Endothelial cell of umbilical vein (primary cell): ENCODE measurements at regions not wholly inside any gene's neighbourhood (a gene's known extent, or its start where the extent isn't known, plus 50 kb on each side); places are given as distances from the start of the nearest gene placed in this dataset.
"Not testable (repeated sequence)": the region's sequence is repeated elsewhere in the genome, so short reads cannot be mapped to it uniquely, and the experiment has no call there.

ENCODE experiments used
- BruUV-seq: library from RNA; stranded (reverse); fragments of 400-500 nt; replicated peaks from 2 replicates; lab custom pipeline; 2021; lab: Mats Ljungman, UMichigan
- CTCF ChIA-PET: fragments of 300-600, 350-600 bp; sonication (Branson Sonifier 250); formaldehyde crosslinking; loops from one replicate; lab custom pipeline; 2021; ENCODE audit warnings: antibody characterized with exemption, inconsistent platforms; lab: Charles Lee
- POLR2A ChIA-PET: fragments of 300-600, 350-600 bp; sonication (Branson Sonifier 250); formaldehyde crosslinking; loops from one replicate; lab custom pipeline; 2021; ENCODE audit warnings: antibody characterized with exemption, inconsistent platforms; lab: Charles Lee
- DNase-seq: peaks from one replicate; pipeline ENCODE4 v3.0.0-alpha.2; 2011; ENCODE audit warnings: low read depth, low spot score
- FAIRE-seq: peaks from 2 replicates; lab custom pipeline; 2011; peaks lifted over from hg19 to GRCh38; lab: Jason Lieb, UNC
- H2AFZ ChIP-seq: 2 replicates; pipeline ENCODE4 v1.6.0; 2012; ENCODE audit warnings: low read depth, low read length, control low read depth, inconsistent platforms
- H3K27ac ChIP-seq: 2 replicates; pipeline ENCODE4 v1.5.1; 2011; ENCODE audit warnings: low read depth, mild to moderate bottlenecking, control low read depth, low read length, moderate library complexity; ENCODE audit not compliant: insufficient read depth
- H3K27me3 ChIP-seq, 2 experiments: 2 replicates each; pipeline versions ENCODE4 v1.6.0 to v1.6.1; 2011; ENCODE audit warnings: low read length in 2 of 2, mixed read lengths in 1 of 2; ENCODE audit not compliant: control insufficient read depth in 2 of 2, insufficient read depth in 2 of 2
- H3K36me3 ChIP-seq, 2 experiments: 2 replicates in 1 of 2; 3 replicates in 1 of 2; pipeline ENCODE4 v1.5.1; 2011; ENCODE audit warnings: low read length in 2 of 2, mild to moderate bottlenecking in 1 of 2, moderate library complexity in 1 of 2; ENCODE audit not compliant: control insufficient read depth in 2 of 2, insufficient read depth in 2 of 2; ENCODE audit errors: extremely low read depth in 1 of 2
- H3K4me1 ChIP-seq: 3 replicates; pipeline ENCODE4 v1.5.1; 2011; ENCODE audit warnings: mild to moderate bottlenecking, low read length; ENCODE audit not compliant: control insufficient read depth, insufficient read depth; ENCODE audit errors: extremely low read depth
- H3K4me2 ChIP-seq: 2 replicates; pipeline ENCODE4 v1.6.1; 2011; ENCODE audit warnings: low read length, control low read depth, mixed read lengths; ENCODE audit not compliant: insufficient read depth
- H3K4me3 ChIP-seq, 3 experiments: fragments of 200-600 bp in 1 of 3; sonication (generic), shearing (Covaris generic) in 1 of 3; replicated peaks in 1 of 3; 2 replicates each; pipeline ENCODE4 v1.5.1; 2011 to 2016; ENCODE audit warnings: control low read depth in 3 of 3, low read length in 3 of 3, mild to moderate bottlenecking in 2 of 3, inconsistent platforms in 1 of 3, low read depth in 1 of 3, moderate library complexity in 1 of 3; ENCODE audit not compliant: insufficient read depth in 1 of 3
- H3K79me2 ChIP-seq: 2 replicates; pipeline ENCODE4 v1.6.0; 2012; ENCODE audit warnings: low read length, inconsistent platforms; ENCODE audit not compliant: control insufficient read depth, insufficient read depth
- H3K9ac ChIP-seq: replicated peaks from 2 replicates; pipeline ENCODE3; 2011; ENCODE audit warnings: low read length, control low read depth; ENCODE audit not compliant: insufficient read depth; ENCODE audit errors: extremely low read depth
- H3K9me1 ChIP-seq: replicated peaks from 3 replicates; pipeline ENCODE4 v1.6.0; 2011; ENCODE audit warnings: mild to moderate bottlenecking, low read length; ENCODE audit not compliant: control insufficient read depth, insufficient read depth; ENCODE audit errors: extremely low read depth
- H3K9me3 ChIP-seq: replicated peaks from 2 replicates; pipeline ENCODE4 v1.5.1; 2012; ENCODE audit warnings: low read length, inconsistent platforms; ENCODE audit not compliant: control insufficient read depth, insufficient read depth
- H4K20me1 ChIP-seq: replicated peaks from 2 replicates; pipeline ENCODE3; 2011; ENCODE audit warnings: mild to moderate bottlenecking, low read length; ENCODE audit not compliant: control insufficient read depth, insufficient read depth; ENCODE audit errors: extremely low read depth
- dilution Hi-C: fragments of 300-500 bp; cut with MboI; formaldehyde crosslinking; loops from one replicate; pipeline ENCODE4 v1.15.0; 2019; ENCODE audit warnings: low sequenced_read_pairs; ENCODE audit not compliant: extremely low pct_ligation_motif_present
- intact Hi-C: fragments of 100-400 bp; cut with micrococcal nuclease; formaldehyde crosslinking; loops from one replicate; pipeline ENCODE4 v1.10.0; 2022

- BruUV-seq, H3K27me3 ChIP-seq, H3K9me3 ChIP-seq, CTCF ChIA-PET, dilution Hi-C loops, POLR2A ChIA-PET, H2AFZ ChIP-seq, H3K9ac ChIP-seq, intact Hi-C loops, H3K4me3 ChIP-seq, H3K27ac ChIP-seq, H3K4me2 ChIP-seq, H4K20me1 ChIP-seq, H3K9me1 ChIP-seq, FAIRE-seq, H3K79me2 ChIP-seq, H3K36me3 ChIP-seq, DNase-seq, H3K4me1 ChIP-seq: not testable (repeated sequence)
Observed at GRCh38 chr9:41741897-41742296, 387.3 kb downstream of the CNTNAP3B start.

- H3K27ac ChIP-seq, H3K9me3 ChIP-seq, H3K36me3 ChIP-seq, CTCF ChIA-PET, H3K79me2 ChIP-seq, DNase-seq, FAIRE-seq, H3K9me1 ChIP-seq, H3K9ac ChIP-seq, H3K4me1 ChIP-seq, H3K4me3 ChIP-seq, H3K4me2 ChIP-seq, H4K20me1 ChIP-seq, dilution Hi-C loops, intact Hi-C loops, POLR2A ChIA-PET, H3K27me3 ChIP-seq: not testable (repeated sequence)
- TSS peak; percentile 74 for BruUV-seq
- H2AFZ ChIP-seq: peak overlapping the region; percentile 72
Observed at GRCh38 chr9:41741173-41741572, 388.1 kb downstream of the CNTNAP3B start.

GRCh38 chr9:41738681-41739080 is 390.5 kb downstream of the CNTNAP3B start:
- H3K79me2 ChIP-seq, H3K27me3 ChIP-seq, H3K9me1 ChIP-seq, DNase-seq, H3K4me2 ChIP-seq, dilution Hi-C loops, POLR2A ChIA-PET, CTCF ChIA-PET, FAIRE-seq, H3K4me1 ChIP-seq, H3K4me3 ChIP-seq, H3K9me3 ChIP-seq, intact Hi-C loops, H2AFZ ChIP-seq, H4K20me1 ChIP-seq, BruUV-seq, H3K27ac ChIP-seq, H3K9ac ChIP-seq, H3K36me3 ChIP-seq: not testable (repeated sequence)

GRCh38 chr9:41699190-41699589 is 430.0 kb downstream of the CNTNAP3B start:
- FAIRE-seq, intact Hi-C loops: not testable (repeated sequence)

More at GRCh38 chr9:41699190-41699589, 430.0 kb downstream of the CNTNAP3B start:
- POLR2A ChIA-PET, H3K36me3 ChIP-seq, H3K27ac ChIP-seq, H4K20me1 ChIP-seq, H3K27me3 ChIP-seq, H3K4me1 ChIP-seq, H3K4me2 ChIP-seq, H3K9me3 ChIP-seq, H3K9me1 ChIP-seq, DNase-seq, H3K9ac ChIP-seq, dilution Hi-C loops, H3K4me3 ChIP-seq, H3K79me2 ChIP-seq, H2AFZ ChIP-seq, BruUV-seq, CTCF ChIA-PET: not testable (repeated sequence)
